ENCODE measurements at regions not wholly inside any gene's neighbourhood (a gene's known extent, or its start where the extent isn't known, plus 50 kb on each side); places are given as distances from the start of the nearest gene placed in this dataset. TPM values are rescaled to one million over a fixed set of nuclear protein-coding genes. Genes with fewer than 3 reads are reported as not detected.

GRCh38 chr1:220325306-220325995 lies 53.2 kb upstream of the RAB3GAP2 start:
- no peaks in the 10 kb centered on the region for H3K9me3 ChIP-seq (ENCODE audit: control insufficient read depth in 3 of 3, low read length in 3 of 3)
- H3K9ac ChIP-seq (ENCODE audit: low read depth in 1 of 3, low read length in 3 of 3): no peak overlapping the region
- no peaks in the 10 kb centered on the region for H3K27me3 ChIP-seq (ENCODE audit: control insufficient read depth in 3 of 3, insufficient read depth in 3 of 3, low read length in 3 of 3)
- peaks cover 0 to 2% (median 0%) of the 10 kb centered on the region in 3 donors for H3K4me1 ChIP-seq (ENCODE audit: control insufficient read depth in 3 of 3, insufficient read depth in 3 of 3, low read length in 3 of 3)
- no peak overlapping the region for H3K27ac ChIP-seq (ENCODE audit: low read depth, low read length)
- no peaks in the 10 kb centered on the region for H3K36me3 ChIP-seq (ENCODE audit: control insufficient read depth in 3 of 3, insufficient read depth in 3 of 3, low read length in 3 of 3)
- no peak overlapping the region for H3K4me3 ChIP-seq (ENCODE audit: low read length in 3 of 3)

- Histone ChIP-seq H3K36me3 (ENCODE audit: control insufficient read depth in 3 of 3, insufficient read depth in 3 of 3, low read length in 3 of 3) (no peaks in the 10 kb centered on the region), H3K4me1 (ENCODE audit: control insufficient read depth in 3 of 3, insufficient read depth in 3 of 3, low read length in 3 of 3) (peaks cover 0 to 2% (median 0%) of the 10 kb centered on the region in 3 donors), H3K4me3 (ENCODE audit: low read length in 3 of 3) (no peak overlapping the region), H3K9me3 (ENCODE audit: control insufficient read depth in 3 of 3, low read length in 3 of 3) (no peaks in the 10 kb centered on the region), H3K9ac (ENCODE audit: low read depth in 1 of 3, low read length in 3 of 3) (no peak overlapping the region), H3K27me3 (ENCODE audit: control insufficient read depth in 3 of 3, insufficient read depth in 3 of 3, low read length in 3 of 3) (no peaks in the 10 kb centered on the region), H3K27ac (ENCODE audit: low read depth, low read length) (no peak overlapping the region)
Measured at GRCh38 chr1:220323717-220324116, 51.5 kb upstream of the RAB3GAP2 start.

GRCh38 chr1:220322570-220322969 lies 50.3 kb upstream of the RAB3GAP2 start:
- Histone ChIP-seq H3K4me3 (ENCODE audit: low read length in 3 of 3) (no peak overlapping the region), H3K27ac (ENCODE audit: low read depth, low read length) (no peak overlapping the region), H3K4me1 (ENCODE audit: control insufficient read depth in 3 of 3, insufficient read depth in 3 of 3, low read length in 3 of 3) (peaks cover 0 to 5% (median 2%) of the 10 kb centered on the region in 3 donors), H3K27me3 (ENCODE audit: control insufficient read depth in 3 of 3, insufficient read depth in 3 of 3, low read length in 3 of 3) (no peaks in the 10 kb centered on the region), H3K9me3 (ENCODE audit: control insufficient read depth in 3 of 3, low read length in 3 of 3) (no peaks in the 10 kb centered on the region), H3K9ac (ENCODE audit: low read depth in 1 of 3, low read length in 3 of 3) (no peak overlapping the region), H3K36me3 (ENCODE audit: control insufficient read depth in 3 of 3, insufficient read depth in 3 of 3, low read length in 3 of 3) (no peaks in the 10 kb centered on the region)

Small RNA genes in the stretch of these regions (small RNA-seq; reads per million reads assigned to genes)
- not detected for gene AC096644.2

All from skeletal muscle tissue (tissue), 4 donors.